OCI-LY3 (cell line): ENCODE measurements at regions not wholly inside any gene's neighbourhood (a gene's known extent, or its start where the extent isn't known, plus 50 kb on each side); places are given as distances from the start of the nearest gene placed in this dataset.
"Not testable (repeated sequence)": the region's sequence is repeated elsewhere in the genome, so short reads cannot be mapped to it uniquely, and the experiment has no call there.

ENCODE experiments used
- CTCF ChIP-seq: fragments of 200-600, 300-600 bp; sonication (generic); IDR thresholded peaks from 2 replicates; pipeline ENCODE4 v1.5.1; 2014; ENCODE audit warnings: antibody characterized with exemption, low read length, low read depth
- EZH2phosphoT487 ChIP-seq: fragments of 200-600 bp; shearing (Covaris generic); IDR thresholded peaks from 2 replicates; pipeline ENCODE4 v1.6.1; 2018; ENCODE audit warnings: antibody characterized with exemption, mixed run types, low read depth

DNA sequence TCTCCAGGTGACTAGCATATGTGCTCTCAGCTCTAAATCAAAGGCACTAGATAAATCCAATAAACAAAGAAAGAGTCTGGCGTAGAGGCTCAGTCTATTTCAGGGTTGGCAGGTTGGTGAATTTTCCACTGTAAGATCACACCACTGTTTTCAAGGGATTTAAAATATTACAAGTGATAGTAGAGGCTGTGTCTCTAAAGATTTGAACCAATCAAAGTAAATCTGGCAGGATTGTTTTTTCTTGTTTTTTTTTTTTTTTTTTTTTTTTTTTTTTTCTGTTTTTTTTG, 67.4 kb downstream of the MRPL57 start:
- TF ChIP-seq CTCF, EZH2phosphoT487: not testable (repeated sequence)
